ENCODE measurements at regions not wholly inside any gene's neighbourhood (a gene's known extent, or its start where the extent isn't known, plus 50 kb on each side); places are given as distances from the start of the nearest gene placed in this dataset.

- TF ChIP-seq ZBED4 (CRISPR knock-in tag; IDR thresholded peaks at IDR 0.05; ENCODE audit: borderline replicate concordance) (no peak), KLF6 (CRISPR knock-in tag; IDR thresholded peaks at IDR 0.05) (no peak)
Measured at GRCh38 chr5:171680485-171680884, 105.1 kb upstream of the SMIM23 start.

All from HepG2 (cell line).